ENCODE measurements at regions not wholly inside any gene's neighbourhood (a gene's known extent, or its start where the extent isn't known, plus 50 kb on each side); places are given as distances from the start of the nearest gene placed in this dataset.

GRCh38 chr5:89044674-89045200 is 161.8 kb upstream of the MEF2C start:
- DNase-seq, result no peak

- DNase-seq, result peak; percentile 64
Observed at GRCh38 chr5:89043676-89044075, 160.7 kb upstream of the MEF2C start.

- no peak for DNase-seq
Observed at GRCh38 chr5:89042746-89043145, 159.8 kb upstream of the MEF2C start.

GRCh38 chr5:89041976-89042375 is 159.0 kb upstream of the MEF2C start:
- DNase-seq, result no peak

- DNase-seq, result no peak
Observed at GRCh38 chr5:89041249-89041779, 158.3 kb upstream of the MEF2C start.

GRCh38 chr5:89036704-89037489 is 153.9 kb upstream of the MEF2C start:
- DNase-seq, result peak; percentile 73

GRCh38 chr5:89036166-89036565 is 153.2 kb upstream of the MEF2C start:
- DNase-seq, result no peak

- DNase-seq, result no peak
Observed at GRCh38 chr5:89034588-89034987, 151.6 kb upstream of the MEF2C start.

- no peak for DNase-seq
Observed at GRCh38 chr5:89030798-89031197, 147.8 kb upstream of the MEF2C start.

GRCh38 chr5:89028595-89029285 is 145.8 kb upstream of the MEF2C start:
- no peak for DNase-seq

- DNase-seq, result no peak
Observed at GRCh38 chr5:89024045-89024444, 141.1 kb upstream of the MEF2C start.

- no peak for DNase-seq
Observed at GRCh38 chr5:89020926-89021610, 138.1 kb upstream of the MEF2C start.

- DNase-seq, result no peak
Observed at GRCh38 chr5:89016741-89017303, 133.8 kb upstream of the MEF2C start.

- DNase-seq, result no peak
Observed at GRCh38 chr5:89015409-89015808, 132.4 kb upstream of the MEF2C start.

GRCh38 chr5:89011778-89012711 is 129.1 kb upstream of the MEF2C start:
- DNase-seq, result no peak

- no peak for DNase-seq
Observed at GRCh38 chr5:89010512-89010911, 127.5 kb upstream of the MEF2C start.

GRCh38 chr5:89008291-89008690 is 125.3 kb upstream of the MEF2C start:
- DNase-seq, result no peak

GRCh38 chr5:89005990-89006389 is 123.0 kb upstream of the MEF2C start:
- DNase-seq, result no peak

GRCh38 chr5:89004379-89004778 is 121.4 kb upstream of the MEF2C start:
- DNase-seq, result no peak

- no peak for DNase-seq
Observed at GRCh38 chr5:89003563-89004036, 120.6 kb upstream of the MEF2C start.

GRCh38 chr5:88999853-89000252 is 116.9 kb upstream of the MEF2C start:
- DNase-seq, result no peak

GRCh38 chr5:88997937-88998336 is 115.0 kb upstream of the MEF2C start:
- DNase-seq, result no peak

All from NCI-H226 (cell line).